Stimulated activated CD8-positive, alpha-beta memory T cell treated with anti-CD3 and anti-CD28 coated beads, Interleukin-12 subunit alpha, Interleukin-12 subunit beta, amount 100 ng/mL, for 1 hour (primary cell): ENCODE measurements at regions not wholly inside any gene's neighbourhood (a gene's known extent, or its start where the extent isn't known, plus 50 kb on each side); places are given as distances from the start of the nearest gene placed in this dataset.
"Not testable (repeated sequence)": the region's sequence is repeated elsewhere in the genome, so short reads cannot be mapped to it uniquely, and the experiment has no call there.

Experiments
- DNase-seq: peaks from one replicate; pipeline ENCODE4 v3.0.0-alpha.2; 2020; ENCODE audit warnings: low read depth

DNA sequence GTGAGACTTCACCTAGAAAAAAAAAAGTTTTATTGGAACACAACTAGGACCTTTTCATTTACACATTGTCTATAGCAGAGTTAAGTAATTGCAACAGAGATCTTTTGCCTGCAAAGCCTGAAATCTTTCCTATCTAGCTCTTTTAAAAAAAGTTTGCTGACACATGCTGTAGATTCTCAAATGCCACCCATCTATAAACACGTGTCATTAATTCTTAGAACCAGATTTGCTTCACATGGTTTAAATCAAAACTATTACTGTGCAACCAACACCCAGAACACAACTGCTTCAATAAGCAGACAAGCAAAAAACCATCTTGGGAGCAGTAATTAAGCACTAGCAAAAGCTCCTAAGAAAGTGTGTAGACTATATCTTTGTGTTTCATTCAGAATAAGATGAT is 55.0 kb downstream of the OXSM start:
- DNase-seq = no peak

- no peak for DNase-seq
Observed at GRCh38 chr3:25846282-25846681, 56.4 kb downstream of the OXSM start.

GRCh38 chr3:25849091-25849490 is 59.2 kb downstream of the OXSM start:
- DNase-seq = no peak

DNA sequence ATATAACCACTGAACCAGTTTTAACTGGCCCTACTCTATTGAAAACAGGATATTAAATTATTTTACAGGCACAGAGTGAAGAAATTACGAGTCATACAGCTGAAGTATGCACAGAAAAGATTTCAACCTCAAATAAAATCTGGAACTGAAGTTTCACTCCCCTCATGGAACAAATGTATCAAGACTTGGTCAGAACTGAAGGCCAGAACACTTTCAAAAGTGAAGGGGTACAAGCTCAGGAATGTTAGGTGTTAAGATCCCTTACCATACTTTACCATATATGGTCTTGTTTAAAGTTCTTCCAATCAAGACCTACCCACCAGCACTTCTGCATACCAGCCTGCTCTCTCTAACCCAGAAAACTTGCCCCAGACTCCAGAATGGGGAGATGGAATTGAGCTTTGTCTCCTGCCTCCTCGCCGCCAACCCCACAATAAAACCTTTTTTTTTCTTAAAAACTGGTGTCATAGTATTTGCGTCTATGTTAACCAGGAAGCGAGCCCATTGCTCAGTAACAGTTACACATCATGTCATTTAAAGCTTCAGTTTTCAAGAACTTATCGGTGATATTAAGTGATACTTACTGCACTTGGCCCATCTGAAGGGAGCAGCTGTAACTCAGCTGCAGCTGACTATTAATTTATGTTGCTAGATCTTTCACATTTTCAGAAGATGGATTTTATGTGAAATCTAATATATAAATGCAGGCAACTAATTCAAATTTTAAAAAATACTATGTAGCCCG is 59.9 kb downstream of the OXSM start:
- DNase-seq = no peak

- not testable (repeated sequence) for DNase-seq
Observed at GRCh38 chr3:25851693-25852259, 61.9 kb downstream of the OXSM start.

DNA sequence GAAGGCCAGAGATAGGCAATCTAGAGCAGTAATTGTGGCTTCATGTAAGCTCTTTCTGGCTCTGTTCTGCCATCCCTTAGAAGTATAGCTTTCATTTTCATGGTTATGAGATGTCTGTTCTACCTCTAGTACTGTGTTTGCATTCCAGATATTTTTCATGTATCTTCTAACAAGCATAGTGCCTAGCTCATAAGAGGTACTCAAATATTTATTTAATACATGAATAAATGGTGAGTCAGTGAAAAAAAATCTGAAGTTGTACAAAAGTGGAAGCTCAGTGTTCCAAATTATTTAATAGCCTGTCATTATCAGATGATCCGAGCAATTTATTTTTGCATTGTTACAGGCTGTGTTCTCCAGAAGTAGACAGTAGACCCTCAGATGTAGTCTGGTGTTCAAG is 64.3 kb downstream of the OXSM start:
- DNase-seq = no peak

- DNase-seq = no peak
Observed at GRCh38 chr3:25854635-25855034, 64.7 kb downstream of the OXSM start.

DNA sequence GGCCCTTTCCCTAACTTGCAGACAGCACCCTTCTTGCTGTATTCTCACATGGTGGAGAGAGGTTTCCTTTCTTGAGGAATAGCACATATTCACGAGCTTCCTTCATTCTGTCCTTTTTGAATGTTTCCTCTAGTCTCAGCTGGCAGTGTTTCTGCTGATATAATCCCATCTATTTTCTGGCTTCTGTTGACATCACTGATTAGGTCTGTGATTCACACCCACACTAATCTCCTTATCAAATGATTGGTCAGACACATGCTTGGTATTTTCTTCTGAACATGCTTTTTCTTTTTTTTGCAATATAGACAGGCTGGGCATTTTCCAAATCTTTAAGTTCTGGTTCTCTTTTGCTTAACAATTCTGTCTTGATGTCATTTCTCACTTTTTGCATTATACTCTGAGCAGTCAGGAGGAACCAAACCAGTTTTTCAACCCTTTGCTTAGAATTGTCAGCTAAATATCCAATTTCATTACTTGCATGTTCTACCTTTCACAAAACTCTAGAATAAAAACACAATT is 65.4 kb downstream of the OXSM start:
- no peak for DNase-seq

GRCh38 chr3:25856902-25857518 is 67.1 kb downstream of the OXSM start:
- peak; percentile 2 for DNase-seq

DNA sequence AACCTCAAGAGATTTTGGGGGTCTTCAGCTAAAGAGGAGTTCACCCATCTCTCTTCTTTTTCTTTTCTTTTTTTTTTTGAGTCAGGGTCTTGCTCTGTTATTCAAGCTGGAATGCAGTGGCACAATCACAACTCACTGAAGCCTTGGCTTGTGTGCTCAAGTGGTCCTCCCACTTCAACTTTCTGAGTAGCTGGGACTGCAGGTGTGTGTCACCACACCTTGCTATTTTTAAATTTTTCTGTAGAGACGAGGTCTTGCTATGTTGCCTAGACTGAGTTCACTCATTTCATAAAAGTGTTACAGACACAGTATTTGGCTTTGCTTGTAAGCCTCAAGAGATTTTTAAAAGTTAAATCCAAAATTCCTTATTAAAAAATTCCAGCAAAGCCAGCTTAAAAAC is 71.7 kb downstream of the OXSM start:
- no peak for DNase-seq

GRCh38 chr3:25863011-25863415 is 73.1 kb downstream of the OXSM start:
- no peak for DNase-seq

- DNase-seq = no peak
Observed at GRCh38 chr3:25863416-25863959, 73.6 kb downstream of the OXSM start.

DNA sequence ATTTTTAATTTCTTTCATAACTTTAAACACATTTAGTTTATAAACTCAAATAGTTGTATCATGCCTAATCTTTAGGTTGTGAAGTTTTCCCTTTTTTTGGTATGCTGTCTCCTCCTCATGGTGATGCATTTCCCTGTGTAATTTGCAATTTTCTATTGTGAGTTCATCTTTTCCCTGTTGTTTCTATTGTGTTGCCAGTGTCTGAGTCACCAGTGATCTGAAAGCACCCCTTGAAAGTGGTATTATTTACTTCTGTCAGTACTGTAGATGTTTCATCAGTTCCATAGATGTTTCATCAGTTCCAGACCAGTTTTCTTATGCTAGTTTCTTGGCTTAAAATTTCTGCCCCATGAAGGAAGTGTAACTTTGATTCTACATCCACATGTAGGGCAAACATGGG is 80.6 kb downstream of the OXSM start:
- no peak for DNase-seq

GRCh38 chr3:25872200-25872877 is 82.4 kb downstream of the OXSM start:
- no peak for DNase-seq

GRCh38 chr3:25883492-25883891 is 93.6 kb downstream of the OXSM start:
- no peak for DNase-seq

- DNase-seq = no peak
Observed at GRCh38 chr3:25884981-25885380, 95.1 kb downstream of the OXSM start.

DNA sequence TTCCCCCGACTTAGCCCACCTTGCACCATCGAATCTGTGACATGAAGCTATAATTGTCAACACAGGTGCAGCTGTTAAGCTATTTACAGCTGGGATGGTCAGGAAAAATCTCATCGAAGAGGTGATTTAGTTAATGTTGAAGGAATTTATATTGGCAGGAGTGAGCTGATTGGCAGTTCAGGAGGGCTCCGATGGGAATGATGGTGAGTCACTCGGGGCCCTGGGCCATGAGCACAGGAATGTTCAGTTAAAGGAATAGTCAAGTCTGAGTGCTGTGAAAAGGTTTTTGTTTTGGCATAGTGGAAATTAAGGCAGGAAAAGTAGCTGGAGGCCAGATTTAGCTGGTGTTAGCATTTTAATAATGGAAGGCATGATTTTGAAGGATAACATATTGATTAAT is 95.7 kb downstream of the OXSM start:
- no peak for DNase-seq

DNA sequence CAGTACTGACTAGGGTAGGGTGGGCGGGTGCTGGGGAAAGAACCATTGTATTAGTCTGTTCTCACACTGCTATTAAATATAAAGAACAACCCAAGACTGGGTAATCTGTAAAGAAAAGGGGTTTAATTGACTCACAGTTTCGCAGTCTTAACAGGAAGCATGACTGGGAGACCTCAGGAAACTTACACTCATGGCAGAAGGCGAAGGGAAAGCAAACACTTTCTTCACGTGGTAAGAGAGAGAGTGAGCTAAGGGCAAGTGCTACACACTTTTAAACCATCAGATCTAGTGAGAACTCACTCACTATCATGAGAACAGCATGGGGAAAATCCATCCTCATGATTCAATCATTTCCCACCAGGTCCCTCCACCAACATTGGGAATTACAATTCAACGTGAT is 98.0 kb downstream of the OXSM start:
- DNase-seq = no peak

- no peak for DNase-seq
Observed at GRCh38 chr3:25888892-25889524, 99.1 kb downstream of the OXSM start.

DNA sequence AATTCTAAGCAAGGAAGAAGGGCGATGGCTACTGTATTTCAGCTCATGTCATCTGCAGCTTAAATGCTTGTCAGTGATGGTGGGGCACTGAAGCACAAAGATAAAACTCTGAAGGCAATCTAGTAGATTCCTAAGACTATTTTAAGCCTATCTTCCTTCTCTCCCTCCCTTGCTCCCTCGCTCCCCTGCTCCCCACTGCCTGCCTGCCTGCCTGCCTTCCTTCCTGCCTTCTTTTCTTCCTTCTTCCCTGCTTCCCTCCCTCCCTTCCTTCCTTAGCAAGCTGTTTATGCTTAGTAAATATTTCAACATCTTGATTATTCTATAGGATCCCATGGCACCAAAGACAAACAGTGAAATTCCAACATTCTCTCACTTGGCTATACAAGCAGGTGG is 99.6 kb downstream of the OXSM start:
- DNase-seq = no peak

DNA sequence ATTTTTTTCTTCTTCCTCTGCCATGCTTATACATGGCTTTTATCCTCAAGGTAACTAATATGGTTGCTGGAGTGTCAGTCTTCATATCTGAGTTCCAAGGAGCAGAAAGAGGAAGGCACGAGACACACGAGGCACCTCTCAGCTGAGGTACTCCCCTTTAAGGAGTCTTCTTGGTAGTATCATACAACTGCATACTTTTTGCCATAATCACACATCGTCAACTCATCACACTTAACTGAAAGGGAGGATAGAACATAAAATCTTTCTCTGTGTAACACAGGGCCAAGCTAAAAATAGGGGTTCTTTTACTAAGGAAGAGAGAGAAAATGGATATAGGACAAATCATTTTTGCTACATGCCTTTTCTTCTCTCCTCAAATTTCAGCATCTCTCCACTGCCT is 104.2 kb downstream of the OXSM start:
- DNase-seq = no peak

DNA sequence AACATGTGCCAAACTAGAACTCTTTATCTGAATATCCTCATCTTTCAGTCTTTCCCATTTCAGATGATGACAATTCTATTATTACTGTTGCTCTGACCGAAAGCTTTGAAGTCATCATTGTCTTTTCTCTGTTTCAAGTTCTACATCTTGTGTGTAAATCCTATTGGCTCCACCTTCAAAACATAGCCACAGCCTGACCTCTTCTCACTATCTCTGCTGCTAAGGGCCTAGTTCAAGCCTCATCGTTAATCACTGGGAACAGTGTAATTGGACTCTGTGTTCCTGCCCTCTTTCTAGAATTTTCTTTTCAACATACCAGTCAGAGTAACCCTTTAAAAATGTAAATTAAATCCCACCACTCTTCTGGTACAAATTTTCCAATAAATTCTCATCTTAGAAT is 105.1 kb downstream of the OXSM start:
- DNase-seq = no peak
